AG09319 (cell line): ENCODE measurements at regions not wholly inside any gene's neighbourhood (a gene's known extent, or its start where the extent isn't known, plus 50 kb on each side); places are given as distances from the start of the nearest gene placed in this dataset.
"Not testable (repeated sequence)": the region's sequence is repeated elsewhere in the genome, so short reads cannot be mapped to it uniquely, and the experiment has no call there.

Experiments
- DNase-seq: peaks from one replicate; pipeline ENCODE4 v3.0.0-alpha.2; 2010; ENCODE audit warnings: low read depth; ENCODE audit errors: extremely low read depth
- CTCF ChIP-seq: IDR thresholded peaks from 2 replicates; pipeline ENCODE4 v1.5.1; 2011; ENCODE audit warnings: low read depth, mild to moderate bottlenecking, inconsistent platforms, low read length, moderate library complexity

GRCh38 chr6:126959765-126960164 lies 158.7 kb upstream of the RSPO3 start:
- TF ChIP-seq CTCF, result no peak
- DNase-seq, result no peak

- no peak for TF ChIP-seq CTCF
- DNase-seq, result no peak
Observed at GRCh38 chr6:126963077-126963809, 155.2 kb upstream of the RSPO3 start.

GRCh38 chr6:126967296-126968005 lies 151.0 kb upstream of the RSPO3 start:
- TF ChIP-seq CTCF, result no peak
- no peak for DNase-seq

- no peak for DNase-seq
- no peak for TF ChIP-seq CTCF
Observed at GRCh38 chr6:126976253-126976797, 142.1 kb upstream of the RSPO3 start.

- no peak for TF ChIP-seq CTCF
Observed at GRCh38 chr6:126983779-126984178, 134.7 kb upstream of the RSPO3 start.

GRCh38 chr6:126988125-126988524 lies 130.3 kb upstream of the RSPO3 start:
- DNase-seq, result not testable (repeated sequence)

More at GRCh38 chr6:126983779-126984178, 134.7 kb upstream of the RSPO3 start:
- DNase-seq, result no peak

- DNase-seq, result no peak
- no peak for TF ChIP-seq CTCF
Observed at GRCh38 chr6:127000631-127001030, 117.8 kb upstream of the RSPO3 start.
